ENCODE measurements at regions not wholly inside any gene's neighbourhood (a gene's known extent, or its start where the extent isn't known, plus 50 kb on each side); places are given as distances from the start of the nearest gene placed in this dataset.

- H3K27ac ChIP-seq (ENCODE audit: low read depth, low read length) = no peak overlapping the region
- CTCF ChIA-PET = no interaction called here
- TF ChIP-seq CTCF (IDR thresholded peaks at IDR 0.05; ENCODE audit: low read depth, low read length) = no peak
- no peaks in the 10 kb centered on the region for H3K27me3 ChIP-seq (ENCODE audit: control insufficient read depth, insufficient read depth, low read length)
- POLR2A ChIA-PET = no interaction called here
- no peak overlapping the region for H3K4me3 ChIP-seq (ENCODE audit: low read depth, low read length)
- peaks cover 14% of the 10 kb centered on the region for H3K9me3 ChIP-seq (ENCODE audit: control insufficient read depth, insufficient read depth, low read length)
- DNase-seq (ENCODE audit: low read depth, low spot score) = no peak
Observed at GRCh38 chr21:22044431-22044830, 1046.2 kb downstream of the NCAM2 start.

- ChIA-PET CTCF (no interaction called here), POLR2A (no interaction called here)
- Histone ChIP-seq H3K4me3 (ENCODE audit: low read depth, low read length) (no peak overlapping the region), H3K27me3 (ENCODE audit: control insufficient read depth, insufficient read depth, low read length) (no peaks in the 10 kb centered on the region), H3K27ac (ENCODE audit: low read depth, low read length) (no peak overlapping the region), H3K9me3 (ENCODE audit: control insufficient read depth, insufficient read depth, low read length) (no peaks in the 10 kb centered on the region)
- TF ChIP-seq CTCF (IDR thresholded peaks at IDR 0.05; ENCODE audit: low read depth, low read length) = no peak
- no peak for DNase-seq (ENCODE audit: low read depth, low spot score)
Observed at GRCh38 chr21:22046576-22046975, 1048.4 kb downstream of the NCAM2 start.

DNA sequence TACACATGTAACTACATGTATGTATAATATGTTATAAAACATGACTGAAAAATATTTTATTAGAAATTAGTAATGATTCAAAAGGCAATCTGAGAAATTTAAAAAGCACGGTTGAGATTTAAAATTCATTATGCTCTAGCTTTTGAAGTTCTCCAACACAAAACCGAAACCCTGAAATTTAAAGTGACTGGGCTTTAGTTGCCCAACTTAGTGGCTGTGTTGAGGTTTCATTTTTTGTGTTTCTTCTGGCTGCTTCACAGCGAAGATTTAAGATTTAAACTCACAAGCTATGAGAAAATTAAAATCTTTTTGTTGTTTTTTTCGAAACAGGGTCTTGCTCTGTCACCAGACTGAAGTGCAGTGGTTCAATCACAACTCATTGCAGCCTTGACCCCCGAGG lies 1058.7 kb downstream of the NCAM2 start:
- H3K27me3 ChIP-seq (ENCODE audit: control insufficient read depth, insufficient read depth, low read length) = no peaks in the 10 kb centered on the region
- CTCF ChIA-PET = no interaction called here
- no peak overlapping the region for H3K27ac ChIP-seq (ENCODE audit: low read depth, low read length)
- H3K4me3 ChIP-seq (ENCODE audit: low read depth, low read length) = no peak overlapping the region
- peaks cover 3% of the 10 kb centered on the region; the same call in 1 of the 2 replicates for H3K9me3 ChIP-seq (ENCODE audit: control insufficient read depth, insufficient read depth, low read length)
- TF ChIP-seq CTCF (IDR thresholded peaks at IDR 0.05; ENCODE audit: low read depth, low read length) = no peak
- no peak for DNase-seq (ENCODE audit: low read depth, low spot score)
- POLR2A ChIA-PET = no interaction called here

DNA sequence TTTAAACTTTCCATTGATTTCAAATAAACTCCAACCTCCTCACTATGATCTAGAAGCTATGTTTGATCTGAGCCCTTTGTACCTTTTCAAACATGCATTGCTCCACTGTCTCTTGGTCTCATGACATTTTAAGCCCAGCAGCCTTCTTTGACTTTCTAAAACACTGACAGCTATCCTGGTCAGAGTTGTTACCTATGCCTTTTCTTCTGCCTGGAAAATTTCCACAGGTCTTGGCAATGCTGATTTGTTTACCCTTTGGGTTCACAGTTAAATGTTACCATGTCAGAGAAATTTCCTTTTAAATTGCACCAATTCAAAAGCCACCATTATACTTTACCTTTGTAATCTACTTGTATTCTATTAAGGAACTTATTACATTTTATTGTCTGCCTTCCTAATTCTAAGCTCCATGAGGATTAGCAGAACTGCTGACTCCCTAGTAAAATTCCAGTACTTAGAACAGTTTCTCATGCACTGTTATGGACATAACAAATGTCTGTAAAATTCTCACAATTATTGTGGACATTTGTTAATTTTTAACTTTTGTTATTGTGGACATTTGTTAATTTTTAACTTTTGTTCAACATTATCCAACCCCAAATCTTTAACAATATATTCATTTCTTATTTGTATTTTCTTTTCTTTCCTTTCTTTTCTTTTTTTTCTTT lies 1064.4 kb downstream of the NCAM2 start:
- no peak overlapping the region for H3K4me3 ChIP-seq (ENCODE audit: low read depth, low read length)
- POLR2A ChIA-PET = no interaction called here
- no peak for DNase-seq (ENCODE audit: low read depth, low spot score)
- H3K27me3 ChIP-seq (ENCODE audit: control insufficient read depth, insufficient read depth, low read length) = no peaks in the 10 kb centered on the region
- CTCF ChIA-PET = no interaction called here
- TF ChIP-seq CTCF (IDR thresholded peaks at IDR 0.05; ENCODE audit: low read depth, low read length) = no peak
- H3K9me3 ChIP-seq (ENCODE audit: control insufficient read depth, insufficient read depth, low read length) = no peaks in the 10 kb centered on the region
- no peak overlapping the region for H3K27ac ChIP-seq (ENCODE audit: low read depth, low read length)

DNA sequence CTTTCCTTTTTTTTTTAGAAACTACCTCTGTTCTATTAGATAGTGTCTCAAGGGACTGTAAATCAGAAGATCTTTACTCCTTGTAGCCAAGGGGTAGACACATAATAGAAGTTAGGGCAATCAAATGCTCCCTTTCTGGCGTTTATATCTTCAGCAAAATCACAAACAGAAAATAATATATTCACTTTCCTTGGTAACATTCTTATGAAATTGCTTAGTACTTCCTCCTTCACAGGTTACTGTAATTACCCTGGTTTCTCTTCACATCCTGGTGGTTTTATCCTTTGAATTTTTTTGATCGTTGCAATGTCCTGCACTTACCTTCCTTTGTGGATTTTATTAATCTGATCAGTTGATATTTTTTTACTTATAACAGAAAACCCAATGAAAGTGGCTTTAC lies 1064.9 kb downstream of the NCAM2 start:
- H3K4me3 ChIP-seq (ENCODE audit: low read depth, low read length) = no peak overlapping the region
- no peak overlapping the region for H3K27ac ChIP-seq (ENCODE audit: low read depth, low read length)
- ChIA-PET POLR2A (no interaction called here), CTCF (no interaction called here)
- no peaks in the 10 kb centered on the region for H3K27me3 ChIP-seq (ENCODE audit: control insufficient read depth, insufficient read depth, low read length)
- DNase-seq (ENCODE audit: low read depth, low spot score) = no peak
- no peak for TF ChIP-seq CTCF (IDR thresholded peaks at IDR 0.05; ENCODE audit: low read depth, low read length)
- no peaks in the 10 kb centered on the region; the same call in 1 of the 2 replicates for H3K9me3 ChIP-seq (ENCODE audit: control insufficient read depth, insufficient read depth, low read length)

Measured in AG04450 (cell line).